PC-9 (cell line): ENCODE measurements at regions not wholly inside any gene's neighbourhood (a gene's known extent, or its start where the extent isn't known, plus 50 kb on each side); places are given as distances from the start of the nearest gene placed in this dataset.
"Not testable (repeated sequence)": the region's sequence is repeated elsewhere in the genome, so short reads cannot be mapped to it uniquely, and the experiment has no call there.

Experiments used
- BruUV-seq: library from RNA; stranded (reverse); fragments of 400-500 nt; replicated peaks from 2 replicates; lab custom pipeline; 2021; lab: Mats Ljungman, UMichigan
- CTCF ChIA-PET: fragments of 300-600 bp; sonication (Branson Sonifier 250); formaldehyde crosslinking; loops from one replicate; lab custom pipeline; 2022; ENCODE audit warnings: antibody characterized with exemption; lab: Charles Lee
- POLR2A ChIA-PET: fragments of 300-600 bp; sonication (Branson Sonifier 250); formaldehyde crosslinking; loops from one replicate; lab custom pipeline; 2022; ENCODE audit warnings: antibody characterized with exemption; ENCODE audit not compliant: unreplicated experiment; lab: Charles Lee
- DNase-seq, 2 experiments: peaks; one replicate each; pipeline versions ENCODE4 v3.0.0 to v3.0.0-alpha.2; 2015 to 2022; ENCODE audit warnings: mixed read lengths in 1 of 2
- H2AFZ ChIP-seq: fragments of 200-600 bp; sonication (generic); 2 replicates; pipeline ENCODE4 v1.8.1; 2017; ENCODE audit warnings: antibody characterized with exemption
- H3F3A ChIP-seq: fragments of 200-600 bp; sonication (generic); 2 replicates; pipeline ENCODE4 v1.8.1; 2017; ENCODE audit warnings: antibody characterized with exemption, mild to moderate bottlenecking, low read depth; ENCODE audit not compliant: insufficient read depth
- H3K27ac ChIP-seq: fragments of 200-600 bp; sonication (generic); 2 replicates; pipeline ENCODE4 v1.6.1; 2016; ENCODE audit warnings: mixed run types
- H3K27me3 ChIP-seq: fragments of 200-600 bp; sonication (generic); 2 replicates; pipeline ENCODE4 v1.6.1; 2016; ENCODE audit warnings: low read depth, mixed run types; ENCODE audit not compliant: insufficient read depth
- H3K36me3 ChIP-seq: fragments of 200-600 bp; sonication (generic); 2 replicates; pipeline ENCODE4 v1.6.1; 2016; ENCODE audit warnings: low read depth, mixed run types
- H3K4me1 ChIP-seq: fragments of 200-600 bp; sonication (generic); replicated peaks from 2 replicates; pipeline ENCODE4 v1.6.1; 2016; ENCODE audit warnings: mixed run types; ENCODE audit not compliant: insufficient read depth
- H3K4me2 ChIP-seq: fragments of 200-600 bp; sonication (generic); 2 replicates; pipeline ENCODE4 v1.6.1; 2017; ENCODE audit warnings: mixed run types
- H3K4me3 ChIP-seq: fragments of 200-600 bp; sonication (generic); 2 replicates; pipeline ENCODE4 v1.6.1; 2016; ENCODE audit warnings: mixed run types
- H3K79me2 ChIP-seq: fragments of 200-600 bp; sonication (generic); 2 replicates; pipeline ENCODE4 v1.6.1; 2017; ENCODE audit warnings: low read depth, mixed run types
- H3K9me2 ChIP-seq: fragments of 200-600 bp; sonication (generic); 2 replicates; pipeline ENCODE4 v1.8.1; 2017; ENCODE audit warnings: mild to moderate bottlenecking; ENCODE audit not compliant: insufficient read depth
- H3K9me3 ChIP-seq: fragments of 200-600 bp; sonication (generic); 2 replicates; pipeline ENCODE4 v1.8.1; 2016; ENCODE audit warnings: low read depth; ENCODE audit not compliant: insufficient read depth
- H4K20me1 ChIP-seq: fragments of 200-600 bp; sonication (generic); 2 replicates; pipeline ENCODE4 v1.8.1; 2017; ENCODE audit not compliant: insufficient read depth
- EZH2 ChIP-seq: fragments of 200-600 bp; sonication (generic); IDR thresholded peaks from 2 replicates; pipeline ENCODE4 v1.8.0; 2017; ENCODE audit warnings: antibody characterized with exemption, low read depth
- intact Hi-C: fragments of 100-400 bp; cut with micrococcal nuclease; formaldehyde crosslinking; loops from one replicate; pipeline ENCODE4 v1.10.0; 2022; ENCODE audit not compliant: unreplicated experiment
- TF ChIP-seq, protein P1 (sequence below): fragments of 200-600 bp; sonication (generic); conservative IDR thresholded peaks from 2 replicates; pipeline ENCODE4 v1.6.1; 2017; ENCODE audit warnings: mixed run types, antibody characterized with exemption, mild to moderate bottlenecking, moderate library complexity

DNA sequence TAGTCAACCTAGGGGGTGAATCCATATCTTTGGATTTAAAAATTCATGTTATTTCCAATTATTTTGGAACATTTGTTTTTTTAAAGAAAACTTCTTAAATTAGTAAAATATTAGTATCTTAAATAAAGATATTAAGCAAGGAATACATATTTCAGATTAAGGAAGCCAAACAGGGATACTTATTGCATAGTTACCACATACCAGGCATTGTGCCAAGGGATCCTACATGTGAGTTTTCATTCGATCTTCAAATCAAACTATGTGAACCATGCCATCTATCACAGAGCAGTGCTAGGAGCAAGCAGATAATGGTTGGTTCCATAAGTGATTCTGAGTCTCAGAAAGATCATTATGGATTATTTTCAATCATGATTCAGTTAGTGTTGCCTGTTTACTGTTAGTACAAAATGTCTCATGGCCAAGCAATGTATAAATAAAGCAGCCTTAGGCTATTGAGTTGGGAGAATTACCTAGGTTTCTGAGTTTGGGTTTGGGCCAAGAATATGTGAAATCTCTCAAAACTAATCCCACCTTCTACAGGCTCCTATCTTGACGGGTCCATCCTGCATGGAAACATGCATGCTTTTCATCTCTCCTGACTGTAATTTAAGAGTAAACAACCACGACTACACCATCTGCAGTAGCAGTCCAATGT is 176.7 kb downstream of the NPFFR2 start:
- no peak for TF ChIP-seq EZH2
- TF ChIP-seq, protein P1, sequence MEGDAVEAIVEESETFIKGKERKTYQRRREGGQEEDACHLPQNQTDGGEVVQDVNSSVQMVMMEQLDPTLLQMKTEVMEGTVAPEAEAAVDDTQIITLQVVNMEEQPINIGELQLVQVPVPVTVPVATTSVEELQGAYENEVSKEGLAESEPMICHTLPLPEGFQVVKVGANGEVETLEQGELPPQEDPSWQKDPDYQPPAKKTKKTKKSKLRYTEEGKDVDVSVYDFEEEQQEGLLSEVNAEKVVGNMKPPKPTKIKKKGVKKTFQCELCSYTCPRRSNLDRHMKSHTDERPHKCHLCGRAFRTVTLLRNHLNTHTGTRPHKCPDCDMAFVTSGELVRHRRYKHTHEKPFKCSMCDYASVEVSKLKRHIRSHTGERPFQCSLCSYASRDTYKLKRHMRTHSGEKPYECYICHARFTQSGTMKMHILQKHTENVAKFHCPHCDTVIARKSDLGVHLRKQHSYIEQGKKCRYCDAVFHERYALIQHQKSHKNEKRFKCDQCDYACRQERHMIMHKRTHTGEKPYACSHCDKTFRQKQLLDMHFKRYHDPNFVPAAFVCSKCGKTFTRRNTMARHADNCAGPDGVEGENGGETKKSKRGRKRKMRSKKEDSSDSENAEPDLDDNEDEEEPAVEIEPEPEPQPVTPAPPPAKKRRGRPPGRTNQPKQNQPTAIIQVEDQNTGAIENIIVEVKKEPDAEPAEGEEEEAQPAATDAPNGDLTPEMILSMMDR, result no peak
- Histone ChIP-seq H3K4me1 (peaks cover 22% of the 10 kb centered on the region), H3K27ac (peak overlapping the region; percentile 87), H3K27me3 (no peaks in the 10 kb centered on the region), H3F3A (peaks cover 14% of the 10 kb centered on the region; the same call in 1 of the 2 replicates), H3K4me3 (no peak overlapping the region), H3K9me2 (no peaks in the 10 kb centered on the region), H3K4me2 (peak overlapping the region; percentile 46), H3K79me2 (no peaks in the 10 kb centered on the region), H2AFZ (no peak overlapping the region), H3K36me3 (no peaks in the 10 kb centered on the region), H4K20me1 (no peaks in the 10 kb centered on the region), H3K9me3 (no peaks in the 10 kb centered on the region)
- POLR2A ChIA-PET, result no interaction called here
- CTCF ChIA-PET, result no interaction called here
- peak in 1 of 2 experiments; percentile 65 for DNase-seq
- BruUV-seq, result no TSS peak
- intact Hi-C loops, result no loop called here

DNA sequence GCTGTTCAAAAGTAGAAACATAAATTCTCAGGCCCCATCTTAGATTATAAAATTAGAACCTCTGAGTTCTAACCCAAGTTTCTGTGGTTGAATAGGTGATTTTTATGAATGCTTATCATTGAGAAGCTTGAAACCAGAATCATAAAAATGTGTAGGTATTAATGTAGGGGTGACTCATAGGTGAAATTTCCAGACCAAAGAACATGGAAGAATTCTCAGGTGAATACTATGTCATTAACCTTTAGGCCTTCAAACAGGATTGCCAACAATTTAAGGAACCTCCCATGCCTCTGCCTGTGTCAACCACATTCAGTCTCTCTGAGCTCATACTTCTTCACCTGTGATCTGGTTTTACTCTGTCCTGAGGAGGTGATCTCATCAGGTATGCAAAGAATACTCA is 177.8 kb downstream of the NPFFR2 start:
- Histone ChIP-seq H3K27me3 (no peaks in the 10 kb centered on the region), H3K27ac (peak overlapping the region; percentile 87), H3K4me2 (peak overlapping the region; percentile 46), H3K9me2 (no peaks in the 10 kb centered on the region), H3K9me3 (no peaks in the 10 kb centered on the region), H3K4me3 (no peak overlapping the region), H3K79me2 (no peaks in the 10 kb centered on the region), H3K36me3 (no peaks in the 10 kb centered on the region), H3F3A (peaks cover 14% of the 10 kb centered on the region; the same call in 1 of the 2 replicates), H4K20me1 (no peaks in the 10 kb centered on the region), H3K4me1 (peaks cover 22% of the 10 kb centered on the region), H2AFZ (no peak overlapping the region)
- BruUV-seq, result no TSS peak
- ChIA-PET CTCF (interaction anchor here (1.0 kb wide), 1 partner anchor 77 kb away, joined by 3 read pairs; no protein-coding TSS in a partner anchor), POLR2A (interaction anchor here (0.5 to 0.7 kb wide), 6 partner anchors 8 to 1050 kb away, joined by 3 to 6 read pairs (median 4); no protein-coding TSS in a partner anchor)
- TF ChIP-seq EZH2, result no peak
- TF ChIP-seq, protein P1, result no peak
- DNase-seq, result peak; percentile 46 to 94
- intact Hi-C loops, result no loop called here

DNA sequence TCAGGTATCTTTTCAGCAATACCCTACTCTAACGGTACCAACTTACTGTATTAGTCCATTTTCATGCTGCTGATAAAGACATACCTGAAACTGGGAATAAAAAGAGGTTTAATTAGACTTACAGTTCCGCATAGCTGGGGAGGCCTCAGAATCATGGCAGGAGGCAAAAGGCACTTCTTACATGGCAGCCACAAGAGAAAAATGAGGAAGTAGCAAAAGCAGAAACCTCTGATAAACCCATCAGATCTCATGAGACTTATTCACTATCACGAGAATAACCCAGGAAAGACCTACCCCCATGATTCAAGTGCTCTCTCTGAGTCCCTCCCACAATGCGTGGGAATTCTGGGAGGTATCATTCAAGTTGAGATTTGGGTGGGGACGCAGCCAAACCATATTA is 182.0 kb downstream of the NPFFR2 start:
- H3K4me2 ChIP-seq, H3K79me2 ChIP-seq, H4K20me1 ChIP-seq, H3K4me3 ChIP-seq, DNase-seq, H3K9me3 ChIP-seq, H3K27ac ChIP-seq, H3K9me2 ChIP-seq, H2AFZ ChIP-seq, POLR2A ChIA-PET, BruUV-seq, H3K27me3 ChIP-seq, H3K36me3 ChIP-seq, CTCF ChIA-PET, intact Hi-C loops: not testable (repeated sequence)
- Histone ChIP-seq H3F3A (peaks cover 14% of the 10 kb centered on the region; the same call in 1 of the 2 replicates), H3K4me1 (peaks cover 15% of the 10 kb centered on the region)
